SK-N-SH (cell line): ENCODE measurements at regions not wholly inside any gene's neighbourhood (a gene's known extent, or its start where the extent isn't known, plus 50 kb on each side); places are given as distances from the start of the nearest gene placed in this dataset.

Source experiments
- EP300 ChIP-seq, 2 experiments: IDR thresholded peaks; 2 replicates each; pipeline versions ENCODE4 v1.4.0 to v1.6.1; 2012; ENCODE audit warnings: borderline replicate concordance in 1 of 2, low read depth in 1 of 2, low read length in 1 of 2
- EZH2phosphoT487 ChIP-seq: fragments of 200-600 bp; sonication (generic); IDR thresholded peaks from 2 replicates; pipeline ENCODE4 v1.6.1; 2017; ENCODE audit warnings: low read depth, mixed run types, mild to moderate bottlenecking, antibody characterized with exemption, moderate library complexity, borderline replicate concordance
- FOSL2 ChIP-seq: IDR thresholded peaks from 2 replicates; pipeline ENCODE4 v1.4.0; 2012; ENCODE audit warnings: low read depth, mild to moderate bottlenecking, moderate library complexity, borderline replicate concordance
- MXI1 ChIP-seq: IDR thresholded peaks from 2 replicates; pipeline ENCODE4 v1.6.1; 2012; ENCODE audit warnings: mild to moderate bottlenecking, low read depth, low read length, improper control_type of control experiment
- SIN3A ChIP-seq: IDR thresholded peaks from 2 replicates; pipeline ENCODE4 v1.6.1; 2012; ENCODE audit warnings: low read depth, mild to moderate bottlenecking, low read length, moderate library complexity, borderline replicate concordance
- TEAD4 ChIP-seq: IDR thresholded peaks from 2 replicates; pipeline ENCODE4 v1.4.0; 2012; ENCODE audit warnings: mild to moderate bottlenecking, borderline replicate concordance; ENCODE audit not compliant: insufficient read depth
- TF ChIP-seq, protein P1 (sequence below): fragments of 200-600 bp; sonication (generic); IDR thresholded peaks from 2 replicates; pipeline ENCODE4 v1.6.1; 2017; ENCODE audit warnings: antibody characterized with exemption, mild to moderate bottlenecking, moderate library complexity

DNA sequence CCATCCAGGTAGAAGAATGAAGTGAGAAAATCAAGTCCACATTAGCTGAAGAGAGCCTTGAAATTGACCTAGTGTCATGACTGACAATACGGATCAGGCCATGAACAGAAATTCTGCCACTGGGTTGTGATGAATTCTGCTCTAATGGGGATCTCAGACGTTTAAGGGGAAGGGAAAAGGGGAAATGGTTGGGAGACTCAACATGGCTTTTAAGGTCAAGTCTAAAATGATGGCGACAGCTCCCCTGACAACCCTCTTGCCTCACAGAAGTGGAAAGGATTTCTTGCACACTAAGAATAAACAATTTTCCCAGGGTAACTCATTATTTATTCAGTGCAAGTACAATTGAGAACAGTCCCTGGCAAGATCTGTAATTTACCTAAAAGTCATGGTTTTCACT is 302.5 kb upstream of the ACVR2A start:
- TF ChIP-seq, protein P1, sequence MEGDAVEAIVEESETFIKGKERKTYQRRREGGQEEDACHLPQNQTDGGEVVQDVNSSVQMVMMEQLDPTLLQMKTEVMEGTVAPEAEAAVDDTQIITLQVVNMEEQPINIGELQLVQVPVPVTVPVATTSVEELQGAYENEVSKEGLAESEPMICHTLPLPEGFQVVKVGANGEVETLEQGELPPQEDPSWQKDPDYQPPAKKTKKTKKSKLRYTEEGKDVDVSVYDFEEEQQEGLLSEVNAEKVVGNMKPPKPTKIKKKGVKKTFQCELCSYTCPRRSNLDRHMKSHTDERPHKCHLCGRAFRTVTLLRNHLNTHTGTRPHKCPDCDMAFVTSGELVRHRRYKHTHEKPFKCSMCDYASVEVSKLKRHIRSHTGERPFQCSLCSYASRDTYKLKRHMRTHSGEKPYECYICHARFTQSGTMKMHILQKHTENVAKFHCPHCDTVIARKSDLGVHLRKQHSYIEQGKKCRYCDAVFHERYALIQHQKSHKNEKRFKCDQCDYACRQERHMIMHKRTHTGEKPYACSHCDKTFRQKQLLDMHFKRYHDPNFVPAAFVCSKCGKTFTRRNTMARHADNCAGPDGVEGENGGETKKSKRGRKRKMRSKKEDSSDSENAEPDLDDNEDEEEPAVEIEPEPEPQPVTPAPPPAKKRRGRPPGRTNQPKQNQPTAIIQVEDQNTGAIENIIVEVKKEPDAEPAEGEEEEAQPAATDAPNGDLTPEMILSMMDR: no peak
- TF ChIP-seq MXI1 (no peak), EP300 (IDR thresholded peaks at IDR 0.05; ENCODE audit: borderline replicate concordance in 1 of 2, low read depth in 1 of 2, low read length in 1 of 2) (no peak), SIN3A (no peak), FOSL2 (no peak), TEAD4 (no peak), EZH2phosphoT487 (no peak)
